A549 (cell line): ENCODE measurements at regions not wholly inside any gene's neighbourhood (a gene's known extent, or its start where the extent isn't known, plus 50 kb on each side); places are given as distances from the start of the nearest gene placed in this dataset.

Experiments
- HDAC2 ChIP-seq: fragments of 200-600 bp; sonication (generic); IDR thresholded peaks from 2 replicates; pipeline ENCODE4 v1.6.1; 2016
- KDM1A ChIP-seq: fragments of 200-600 bp; sonication (generic); IDR thresholded peaks from 2 replicates; pipeline ENCODE4 v1.6.1; 2016; ENCODE audit warnings: low read depth, mild to moderate bottlenecking
- NFE2L2 ChIP-seq: fragments of 150-350 bp; conservative IDR thresholded peaks from 2 replicates; pipeline ENCODE4 v1.6.1; 2014; ENCODE audit warnings: low read length
- POLR2A ChIP-seq: IDR thresholded peaks from 2 replicates; pipeline ENCODE4 v1.6.1; 2012; ENCODE audit warnings: mild to moderate bottlenecking, low read length
- TF ChIP-seq, protein P1 (sequence below): fragments of >200 bp; sonication (Bioruptor Twin); formaldehyde crosslinking; IDR thresholded peaks from 3 replicates; pipeline ENCODE4 v1.5.1; 2016

GRCh38 chr3:18813300-18813699 lies 335.0 kb upstream of the KCNH8 start:
- TF ChIP-seq, protein P1, sequence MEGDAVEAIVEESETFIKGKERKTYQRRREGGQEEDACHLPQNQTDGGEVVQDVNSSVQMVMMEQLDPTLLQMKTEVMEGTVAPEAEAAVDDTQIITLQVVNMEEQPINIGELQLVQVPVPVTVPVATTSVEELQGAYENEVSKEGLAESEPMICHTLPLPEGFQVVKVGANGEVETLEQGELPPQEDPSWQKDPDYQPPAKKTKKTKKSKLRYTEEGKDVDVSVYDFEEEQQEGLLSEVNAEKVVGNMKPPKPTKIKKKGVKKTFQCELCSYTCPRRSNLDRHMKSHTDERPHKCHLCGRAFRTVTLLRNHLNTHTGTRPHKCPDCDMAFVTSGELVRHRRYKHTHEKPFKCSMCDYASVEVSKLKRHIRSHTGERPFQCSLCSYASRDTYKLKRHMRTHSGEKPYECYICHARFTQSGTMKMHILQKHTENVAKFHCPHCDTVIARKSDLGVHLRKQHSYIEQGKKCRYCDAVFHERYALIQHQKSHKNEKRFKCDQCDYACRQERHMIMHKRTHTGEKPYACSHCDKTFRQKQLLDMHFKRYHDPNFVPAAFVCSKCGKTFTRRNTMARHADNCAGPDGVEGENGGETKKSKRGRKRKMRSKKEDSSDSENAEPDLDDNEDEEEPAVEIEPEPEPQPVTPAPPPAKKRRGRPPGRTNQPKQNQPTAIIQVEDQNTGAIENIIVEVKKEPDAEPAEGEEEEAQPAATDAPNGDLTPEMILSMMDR, result no peak
- TF ChIP-seq POLR2A (no peak), HDAC2 (no peak), NFE2L2 (no peak), KDM1A (no peak)
